Fibroblast of lung (primary cell): ENCODE measurements at regions not wholly inside any gene's neighbourhood (a gene's known extent, or its start where the extent isn't known, plus 50 kb on each side); places are given as distances from the start of the nearest gene placed in this dataset.

Source experiments
- EZH2 ChIP-seq: IDR thresholded peaks from 2 replicates; pipeline ENCODE4 v1.5.1; 2012; ENCODE audit warnings: low read length, control low read depth, mild to moderate bottlenecking; ENCODE audit errors: missing control alignments
- TF ChIP-seq, protein P1 (sequence below), 2 donors: IDR thresholded peaks in 1 of 2; conservative IDR thresholded peaks in 1 of 2; 1 replicate in 1 of 2; 2 replicates in 1 of 2; pipeline ENCODE4 v1.5.1; 2011 to 2012; ENCODE audit warnings: low read length in 2 of 2, control low read depth in 1 of 2, inconsistent platforms in 1 of 2, low read depth in 1 of 2, mild to moderate bottlenecking in 1 of 2

DNA sequence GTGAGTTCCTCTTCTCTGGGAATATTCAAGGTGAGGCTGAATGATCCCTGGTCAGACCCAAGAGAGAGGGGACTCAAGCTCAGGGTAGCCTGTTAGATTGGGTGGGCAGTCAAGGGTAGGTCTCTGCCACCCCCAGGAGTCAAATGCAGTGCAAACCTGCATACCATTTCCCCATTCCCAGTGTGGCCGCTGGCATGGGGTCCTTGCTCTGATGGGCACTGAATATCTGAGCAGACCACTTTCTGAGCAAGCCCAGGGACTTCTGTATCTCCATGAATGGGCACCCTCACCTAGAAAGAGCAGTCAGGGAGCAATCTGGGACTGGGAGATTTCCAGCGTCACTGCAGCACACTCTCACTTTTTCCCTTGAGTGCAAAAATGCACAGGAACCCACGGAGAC is 573.7 kb downstream of the BCL11B start:
- TF ChIP-seq, protein P1, sequence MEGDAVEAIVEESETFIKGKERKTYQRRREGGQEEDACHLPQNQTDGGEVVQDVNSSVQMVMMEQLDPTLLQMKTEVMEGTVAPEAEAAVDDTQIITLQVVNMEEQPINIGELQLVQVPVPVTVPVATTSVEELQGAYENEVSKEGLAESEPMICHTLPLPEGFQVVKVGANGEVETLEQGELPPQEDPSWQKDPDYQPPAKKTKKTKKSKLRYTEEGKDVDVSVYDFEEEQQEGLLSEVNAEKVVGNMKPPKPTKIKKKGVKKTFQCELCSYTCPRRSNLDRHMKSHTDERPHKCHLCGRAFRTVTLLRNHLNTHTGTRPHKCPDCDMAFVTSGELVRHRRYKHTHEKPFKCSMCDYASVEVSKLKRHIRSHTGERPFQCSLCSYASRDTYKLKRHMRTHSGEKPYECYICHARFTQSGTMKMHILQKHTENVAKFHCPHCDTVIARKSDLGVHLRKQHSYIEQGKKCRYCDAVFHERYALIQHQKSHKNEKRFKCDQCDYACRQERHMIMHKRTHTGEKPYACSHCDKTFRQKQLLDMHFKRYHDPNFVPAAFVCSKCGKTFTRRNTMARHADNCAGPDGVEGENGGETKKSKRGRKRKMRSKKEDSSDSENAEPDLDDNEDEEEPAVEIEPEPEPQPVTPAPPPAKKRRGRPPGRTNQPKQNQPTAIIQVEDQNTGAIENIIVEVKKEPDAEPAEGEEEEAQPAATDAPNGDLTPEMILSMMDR (conservative IDR thresholded peaks at IDR 0.05 in 1 of 2, IDR thresholded peaks at IDR 0.05 in 1 of 2; ENCODE audit: low read depth in 1 of 2, low read length in 2 of 2): no peak
- no peak for TF ChIP-seq EZH2
